GM12878 (cell line): ENCODE measurements at regions not wholly inside any gene's neighbourhood (a gene's known extent, or its start where the extent isn't known, plus 50 kb on each side); places are given as distances from the start of the nearest gene placed in this dataset.

Source experiments
- ATAC-seq: fragments of 200-7000 bp; cut with Tn5 transposase; 3 replicates; pipeline ENCODE4 v1.9.1; 2020; ENCODE audit warnings: mild to moderate bottlenecking, moderate library complexity
- BruUV-seq: library from RNA; stranded (reverse); fragments of 400-500 nt; replicated peaks from 2 replicates; lab custom pipeline; 2021; lab: Mats Ljungman, UMichigan
- CTCF ChIA-PET: fragments of 300-600 bp; sonication (Branson Sonifier 250); formaldehyde crosslinking; extraction: SDS; loops from one replicate; lab custom pipeline; 2021; ENCODE audit warnings: inconsistent platforms; lab: Yijun Ruan, JAX
- POLR2A ChIA-PET: fragments of 350-600 bp; formaldehyde crosslinking; extraction: SDS; loops from one replicate; lab custom pipeline; 2021; ENCODE audit warnings: inconsistent platforms; lab: Charles Lee
- RAD21 ChIA-PET: fragments of 300-600 bp; sonication (Branson Sonifier 250); formaldehyde crosslinking; loops from one replicate; lab custom pipeline; 2023; ENCODE audit warnings: antibody characterized with exemption; ENCODE audit not compliant: unreplicated experiment; lab: Charles Lee
- SMC1A ChIA-PET: fragments of 300-600 bp; sonication (Branson Sonifier 250); formaldehyde crosslinking; loops from one replicate; lab custom pipeline; 2023; ENCODE audit not compliant: unreplicated experiment, uncharacterized antibody; lab: Charles Lee
- DNase-seq: peaks from one replicate; pipeline ENCODE4 v3.0.0-alpha.2; 2011; ENCODE audit warnings: low read depth, low spot score
- FAIRE-seq: peaks from 3 replicates; lab custom pipeline; 2011; peaks lifted over from hg19 to GRCh38; lab: Jason Lieb, UNC
- H2AFZ ChIP-seq: 2 replicates; pipeline ENCODE4 v1.6.0; 2011; ENCODE audit warnings: low read depth, low read length, control low read depth; ENCODE audit not compliant: control insufficient read depth
- H3K27ac ChIP-seq: 2 replicates; pipeline ENCODE4 v1.5.1; 2011; ENCODE audit warnings: control low read depth; ENCODE audit not compliant: control insufficient read depth, insufficient read depth
- H3K27me3 ChIP-seq, 2 experiments: replicated peaks in 1 of 2; 2 replicates each; pipeline versions ENCODE4 v1.6.0 to v1.6.1; 2011; ENCODE audit warnings: low read length in 1 of 2; ENCODE audit not compliant: control insufficient read depth in 2 of 2, insufficient read depth in 2 of 2
- H3K36me3 ChIP-seq, 2 experiments: 2 replicates each; pipeline ENCODE4 v1.5.1; 2011; ENCODE audit warnings: low read length in 1 of 2; ENCODE audit not compliant: control insufficient read depth in 2 of 2, insufficient read depth in 2 of 2
- H3K4me1 ChIP-seq: 2 replicates; pipeline ENCODE4 v1.6.1; 2011; ENCODE audit warnings: mild to moderate bottlenecking, low read length, moderate library complexity, mixed read lengths; ENCODE audit not compliant: control insufficient read depth, insufficient read depth
- H3K4me2 ChIP-seq: 2 replicates; pipeline ENCODE4 v1.6.0; 2011; ENCODE audit warnings: control low read depth; ENCODE audit not compliant: control insufficient read depth, insufficient read depth
- H3K4me3 ChIP-seq: fragments of 200-600 bp; sonication (generic); 2 replicates; pipeline ENCODE4 v1.5.1; 2016
- H3K79me2 ChIP-seq: 2 replicates; pipeline ENCODE4 v1.6.0; 2011; ENCODE audit warnings: low read length; ENCODE audit not compliant: control insufficient read depth, insufficient read depth
- H3K9ac ChIP-seq: 2 replicates; pipeline ENCODE4 v1.8.0; 2011; ENCODE audit warnings: low read length, control low read depth, mixed read lengths; ENCODE audit not compliant: control insufficient read depth, insufficient read depth
- H3K9me3 ChIP-seq: replicated peaks from 3 replicates; pipeline ENCODE4 v1.5.1; 2011; ENCODE audit warnings: mild to moderate bottlenecking, low read length; ENCODE audit not compliant: control insufficient read depth, insufficient read depth
- H4K20me1 ChIP-seq: 2 replicates; pipeline ENCODE4 v1.6.0; 2011; ENCODE audit not compliant: control insufficient read depth, insufficient read depth
- BCLAF1 ChIP-seq: fragments of 450-650 bp; IDR thresholded peaks from 2 replicates; pipeline ENCODE4 v1.6.1; 2017; ENCODE audit warnings: antibody characterized with exemption, mild to moderate bottlenecking, moderate library complexity
- ETV6 ChIP-seq, 2 experiments: fragments of 450-650 bp in 1 of 2; IDR thresholded peaks in 1 of 2; conservative IDR thresholded peaks in 1 of 2; 2 replicates each; pipeline ENCODE4 v1.6.1; 2014; ENCODE audit warnings: antibody characterized with exemption in 1 of 2, borderline replicate concordance in 1 of 2, low read depth in 1 of 2, mild to moderate bottlenecking in 1 of 2, moderate library complexity in 1 of 2
- GABPA ChIP-seq: IDR thresholded peaks from 2 replicates; pipeline ENCODE4 v1.6.1; 2014; ENCODE audit warnings: antibody characterized with exemption, low read depth, mild to moderate bottlenecking, inconsistent platforms
- IRF3 ChIP-seq: fragments of 450-650 bp; IDR thresholded peaks from 2 replicates; pipeline ENCODE4 v1.6.1; 2014; ENCODE audit warnings: mild to moderate bottlenecking
- MXI1 ChIP-seq: fragments of 150-350 bp; IDR thresholded peaks from 2 replicates; pipeline ENCODE4 v1.6.1; 2011; ENCODE audit warnings: low read depth, mild to moderate bottlenecking, inconsistent platforms, low read length, improper control_type of control experiment
- NBN ChIP-seq: fragments of 450-650 bp; IDR thresholded peaks from 2 replicates; pipeline ENCODE4 v1.6.1; 2016
- NR2C2 ChIP-seq: IDR thresholded peaks from 2 replicates; pipeline ENCODE4 v1.6.1; 2011; ENCODE audit warnings: borderline replicate concordance, low read depth; ENCODE audit not compliant: control insufficient read depth, insufficient read length
- PAX5 ChIP-seq: IDR thresholded peaks from 2 replicates; pipeline ENCODE4 v1.6.1; 2011; ENCODE audit warnings: low read depth, low read length, borderline replicate concordance
- PRDM15 ChIP-seq: fragments of 450-650 bp; formaldehyde crosslinking; IDR thresholded peaks from 2 replicates; pipeline ENCODE4 v1.4.0; 2020; ENCODE audit warnings: mild to moderate bottlenecking, moderate library complexity
- RBBP5 ChIP-seq: fragments of 200-600 bp; sonication (generic); conservative IDR thresholded peaks from 2 replicates; pipeline ENCODE4 v1.6.1; 2016
- RELA ChIP-seq: fragments of 450-650 bp; IDR thresholded peaks from 2 replicates; pipeline ENCODE4 v1.8.0; 2014; ENCODE audit warnings: borderline replicate concordance; ENCODE audit not compliant: partially characterized antibody
- RELB ChIP-seq: fragments of 450-650 bp; IDR thresholded peaks from 2 replicates; pipeline ENCODE4 v1.6.1; 2017; ENCODE audit warnings: low read depth, mild to moderate bottlenecking, moderate library complexity
- SMAD5 ChIP-seq: IDR thresholded peaks from 2 replicates; pipeline ENCODE4 v1.6.1; 2016; ENCODE audit warnings: antibody characterized with exemption, low read depth
- SP1 ChIP-seq: IDR thresholded peaks from one replicate; pipeline ENCODE4 v1.6.1; 2011; ENCODE audit warnings: low read depth, low read length
- SUZ12 ChIP-seq: fragments of 200-600 bp; sonication (generic); IDR thresholded peaks from one replicate; pipeline ENCODE4 v1.6.1; 2018; ENCODE audit warnings: antibody characterized with exemption, mild to moderate bottlenecking; ENCODE audit not compliant: unreplicated experiment
- TCF12 ChIP-seq: IDR thresholded peaks from 2 replicates; pipeline ENCODE4 v1.6.1; 2011; ENCODE audit warnings: low read depth, mild to moderate bottlenecking, low read length
- ZNF24 ChIP-seq: fragments of 450-650 bp; IDR thresholded peaks from 2 replicates; pipeline ENCODE4 v1.6.1; 2017; ENCODE audit warnings: antibody characterized with exemption, mild to moderate bottlenecking
- WGBS: methylation state at CpG from one replicate; pipeline ENCODE4 v1.1.6; 2016; ENCODE audit warnings: low lambda C conversion rate; ENCODE audit not compliant: insufficient replicate concordance, insufficient coverage; ENCODE audit errors: missing lambda C conversion rate; 5-methylcytosine and 5-hydroxymethylcytosine counted together
- in situ Hi-C: fragments of 300-500 bp; cut with MboI; formaldehyde crosslinking; loops from 9 replicates; pipeline ENCODE4 v1.14.3; 2018; ENCODE audit warnings: mixed read lengths
- intact Hi-C: fragments of 100-400 bp; cut with micrococcal nuclease; formaldehyde crosslinking; loops from one replicate; pipeline ENCODE4 v1.14.2; 2022; ENCODE audit not compliant: unreplicated experiment

- H3K79me2 ChIP-seq, result no peaks in the 10 kb centered on the region
- intact Hi-C loops (no loop called here), in situ Hi-C loops (no loop called here)
- H3K9ac ChIP-seq, result no peak overlapping the region
- no peak overlapping the region for H2AFZ ChIP-seq
- H3K4me2 ChIP-seq, result no peak overlapping the region
- 0% methylated on average over 1 of the region's 1 CpG for WGBS
- POLR2A ChIA-PET, result no interaction called here
- no peak for FAIRE-seq
- no peaks in the 10 kb centered on the region for H3K9me3 ChIP-seq
- DNase-seq, result no peak
- BruUV-seq, result no TSS peak
- SMC1A ChIA-PET, result no interaction called here
- H3K4me1 ChIP-seq, result no peaks in the 10 kb centered on the region
- CTCF ChIA-PET, result no interaction called here
- ATAC-seq, result no peak
- H3K4me3 ChIP-seq, result no peak overlapping the region
- no peaks in the 10 kb centered on the region for H3K27me3 ChIP-seq
- H3K36me3 ChIP-seq, result no peaks in the 10 kb centered on the region
- no peak overlapping the region for H3K27ac ChIP-seq
- RAD21 ChIA-PET, result no interaction called here
- H4K20me1 ChIP-seq, result no peaks in the 10 kb centered on the region
- no peak for TF ChIP-seq IRF3
- no peak for TF ChIP-seq MXI1
- no peak for TF ChIP-seq SUZ12
- TF ChIP-seq ZNF24, result no peak
- TF ChIP-seq PAX5, result no peak
- no peak for TF ChIP-seq TCF12
- TF ChIP-seq GABPA, result no peak
- no peak for TF ChIP-seq RBBP5
- no peak for TF ChIP-seq NBN
- no peak for TF ChIP-seq SMAD5
- no peak for TF ChIP-seq RELB
- TF ChIP-seq RELA, result no peak
- TF ChIP-seq BCLAF1, result no peak
- TF ChIP-seq NR2C2, result no peak
- TF ChIP-seq ETV6 (conservative IDR thresholded peaks at IDR 0.05 in 1 of 2, IDR thresholded peaks at IDR 0.05 in 1 of 2; ENCODE audit: borderline replicate concordance in 1 of 2, low read depth in 1 of 2), result no peak
- TF ChIP-seq SP1, result no peak
- TF ChIP-seq PRDM15, result no peak
These were observed 592.5 kb upstream of the NOVA1 start for GRCh38 chr14:27190296-27190695.
